IMR-90 (cell line): ENCODE measurements at regions not wholly inside any gene's neighbourhood (a gene's known extent, or its start where the extent isn't known, plus 50 kb on each side); places are given as distances from the start of the nearest gene placed in this dataset.
A peak's percentile ranks its signal among the peaks of the same experiment; 100 is the strongest.

Experiments
- ATAC-seq: fragments of 200-7000 bp; cut with Tn5 transposase; 2 replicates; pipeline ENCODE4 v1.9.1; 2020; ENCODE audit warnings: low read depth, mild to moderate bottlenecking, moderate library complexity
- BruUV-seq: library from RNA; stranded (reverse); fragments of 400-500 nt; replicated peaks from 2 replicates; lab custom pipeline; 2021; lab: Mats Ljungman, UMichigan
- CTCF ChIA-PET: fragments of 300-600 bp; formaldehyde crosslinking; extraction: SDS; loops from one replicate; lab custom pipeline; 2021; ENCODE audit warnings: antibody characterized with exemption; lab: Yijun Ruan, JAX
- POLR2A ChIA-PET: fragments of 300-600 bp; sonication (Branson Sonifier 250); formaldehyde crosslinking; loops from one replicate; lab custom pipeline; 2022; ENCODE audit warnings: antibody characterized with exemption; ENCODE audit not compliant: unreplicated experiment; lab: Charles Lee
- DNase-seq: peaks from one replicate; pipeline ENCODE4 v3.0.0; 2013
- H2AFZ ChIP-seq: replicated peaks from 2 replicates; pipeline ENCODE3; 2013; ENCODE audit warnings: low read length, mild to moderate bottlenecking; ENCODE audit not compliant: poor library complexity
- H2AK5ac ChIP-seq: 2 replicates; pipeline ENCODE4 v1.6.1; 2013; ENCODE audit warnings: low read depth, low read length, inconsistent platforms
- H2AK9ac ChIP-seq: replicated peaks from 2 replicates; pipeline ENCODE3; 2013; ENCODE audit warnings: mild to moderate bottlenecking, low read depth, low read length, moderate library complexity; ENCODE audit not compliant: poor library complexity
- H2BK120ac ChIP-seq: 2 replicates; pipeline ENCODE4 v1.6.1; 2013; ENCODE audit warnings: low read depth, low read length, inconsistent platforms
- H2BK15ac ChIP-seq: 3 replicates; pipeline ENCODE4 v1.6.1; 2013; ENCODE audit warnings: low read depth, low read length, inconsistent platforms
- H2BK20ac ChIP-seq: 2 replicates; pipeline ENCODE4 v1.6.1; 2013; ENCODE audit warnings: low read depth, mild to moderate bottlenecking, inconsistent platforms, low read length, moderate library complexity
- H2BK5ac ChIP-seq: 2 replicates; pipeline ENCODE4 v1.6.1; 2013; ENCODE audit warnings: mild to moderate bottlenecking, low read depth, low read length, inconsistent platforms; ENCODE audit not compliant: poor library complexity, severe bottlenecking
- H3K14ac ChIP-seq: replicated peaks from 2 replicates; pipeline ENCODE4 v1.6.1; 2013; ENCODE audit warnings: low read depth, low read length, inconsistent platforms
- H3K18ac ChIP-seq: 2 replicates; pipeline ENCODE4 v1.6.1; 2013; ENCODE audit warnings: low read depth, low read length, control low read depth
- H3K23ac ChIP-seq: 2 replicates; pipeline ENCODE4 v1.6.1; 2013; ENCODE audit warnings: low read depth, low read length, inconsistent platforms
- H3K27ac ChIP-seq: 2 replicates; pipeline ENCODE4 v1.5.1; 2013; ENCODE audit warnings: mild to moderate bottlenecking, control low read depth, low read length; ENCODE audit not compliant: insufficient read depth
- H3K27me3 ChIP-seq: 2 replicates; pipeline ENCODE4 v1.6.1; 2013; ENCODE audit warnings: low read length; ENCODE audit not compliant: control insufficient read depth, insufficient read depth
- H3K36me3 ChIP-seq: 2 replicates; pipeline ENCODE4 v1.6.1; 2013; ENCODE audit warnings: low read length, mixed read lengths; ENCODE audit not compliant: control insufficient read depth, insufficient read depth
- H3K4ac ChIP-seq: 2 replicates; pipeline ENCODE4 v1.6.1; 2013; ENCODE audit warnings: low read depth, low read length, inconsistent platforms
- H3K4me1 ChIP-seq: 2 replicates; pipeline ENCODE4 v1.6.1; 2013; ENCODE audit warnings: low read length, mixed read lengths; ENCODE audit not compliant: control insufficient read depth, insufficient read depth
- H3K4me2 ChIP-seq: 2 replicates; pipeline ENCODE4 v1.6.1; 2013; ENCODE audit warnings: low read depth, mild to moderate bottlenecking, control low read depth, low read length, moderate library complexity
- H3K4me3 ChIP-seq: 2 replicates; pipeline ENCODE4 v1.5.1; 2013; ENCODE audit warnings: low read depth, mild to moderate bottlenecking, control low read depth, low read length, moderate library complexity; ENCODE audit not compliant: insufficient read depth
- H3K56ac ChIP-seq: 2 replicates; pipeline ENCODE4 v1.6.1; 2013; ENCODE audit warnings: low read length, inconsistent platforms; ENCODE audit not compliant: insufficient read depth; ENCODE audit errors: extremely low read depth
- H3K79me1 ChIP-seq, 2 experiments: 2 replicates each; pipeline ENCODE4 v1.6.1; 2013; ENCODE audit warnings: low read length in 2 of 2, inconsistent platforms in 1 of 2, low read depth in 1 of 2
- H3K9ac ChIP-seq: 2 replicates; pipeline ENCODE4 v1.6.1; 2013; ENCODE audit warnings: low read depth, low read length, control low read depth
- H3K9me1 ChIP-seq: 2 replicates; pipeline ENCODE4 v1.6.1; 2013; ENCODE audit warnings: low read length, inconsistent platforms; ENCODE audit not compliant: insufficient read depth
- H3K9me3 ChIP-seq: 2 replicates; pipeline ENCODE4 v1.6.1; 2013; ENCODE audit warnings: low read length; ENCODE audit not compliant: control insufficient read depth, insufficient read depth
- H4K20me1 ChIP-seq: 2 replicates; pipeline ENCODE4 v1.6.1; 2013; ENCODE audit warnings: low read length, inconsistent platforms; ENCODE audit not compliant: insufficient read depth
- H4K5ac ChIP-seq: 2 replicates; pipeline ENCODE4 v1.6.1; 2013; ENCODE audit warnings: mild to moderate bottlenecking, low read depth, low read length, control low read depth
- H4K8ac ChIP-seq, 2 experiments: 2 replicates each; pipeline ENCODE4 v1.6.1; 2013; ENCODE audit warnings: low read depth in 2 of 2, low read length in 2 of 2, control low read depth in 1 of 2, inconsistent platforms in 1 of 2
- H4K91ac ChIP-seq: 2 replicates; pipeline ENCODE4 v1.6.1; 2013; ENCODE audit warnings: low read depth, low read length, inconsistent platforms; ENCODE audit not compliant: insufficient read depth
- CEBPB ChIP-seq: IDR thresholded peaks from 2 replicates; pipeline ENCODE4 v1.6.1; 2012; ENCODE audit warnings: low read depth, low read length, improper control_type of control experiment
- FOS ChIP-seq: fragments of 150-350 bp; IDR thresholded peaks from 2 replicates; pipeline ENCODE4 v1.6.1; 2016; ENCODE audit warnings: low read depth, low read length
- RCOR1 ChIP-seq: IDR thresholded peaks from 2 replicates; pipeline ENCODE4 v1.6.1; 2012; ENCODE audit warnings: mild to moderate bottlenecking, low read length, improper control_type of control experiment; ENCODE audit not compliant: insufficient replicate concordance
- RFX5 ChIP-seq: IDR thresholded peaks from 2 replicates; pipeline ENCODE4 v1.8.0; 2012; ENCODE audit warnings: low read depth, mild to moderate bottlenecking, low read length, moderate library complexity
- WGBS, 2 experiments: methylation state at CpG; one replicate each; pipeline versions ENCODE4 v1.1.5 to v1.1.7; 2013; ENCODE audit warnings: missing lambda C conversion rate in 2 of 2; ENCODE audit not compliant: insufficient read length in 1 of 2; ENCODE audit errors: extremely low coverage in 2 of 2; 5-methylcytosine and 5-hydroxymethylcytosine counted together
- dilution Hi-C: fragments of 300-500 bp; cut with HindIII; formaldehyde crosslinking; loops from one replicate; pipeline ENCODE4 v1.14.3; 2018; ENCODE audit warnings: low sequenced_read_pairs; ENCODE audit not compliant: unreplicated experiment
- in situ Hi-C: fragments of 300-500 bp; cut with MboI; formaldehyde crosslinking; loops from 3 replicates; pipeline ENCODE4 v1.14.3; 2019; ENCODE audit warnings: low sequenced_read_pairs, inconsistent platforms, mixed read lengths
- intact Hi-C: fragments of 100-400 bp; cut with micrococcal nuclease; formaldehyde crosslinking; loops from 2 replicates; pipeline ENCODE4 v1.10.0; 2022

GRCh38 chr17:13420878-13421277 lies 180.9 kb downstream of the HS3ST3A1 start:
- Histone ChIP-seq H3K9me3 (no peaks in the 10 kb centered on the region), H4K91ac (peak overlapping the region; percentile 84; the same call in 1 of the 2 replicates), H3K14ac (peak overlapping the region; percentile 78), H3K9me1 (peaks cover 11% of the 10 kb centered on the region), H3K27ac (peak overlapping the region; percentile 63; the same call in 1 of the 2 replicates), H2AK5ac (peak overlapping the region; percentile 94; the same call in 1 of the 2 replicates), H3K4ac (peak overlapping the region; percentile 87; the same call in 1 of the 2 replicates), H3K4me2 (peak overlapping the region; percentile 44; the same call in 1 of the 2 replicates), H2BK5ac (peak overlapping the region; percentile 62), H3K79me1 (no peaks in the 10 kb centered on the region), H2AFZ (no peak overlapping the region), H3K27me3 (no peaks in the 10 kb centered on the region), H3K9ac (no peak overlapping the region), H2AK9ac (no peak overlapping the region), H3K56ac (no peak overlapping the region), H3K36me3 (no peaks in the 10 kb centered on the region), H3K23ac (peak overlapping the region; percentile 45; the same call in 1 of the 2 replicates), H2BK15ac (peak overlapping the region; percentile 87; the same call in 2 of the 3 replicates), H3K18ac (peak overlapping the region; percentile 99), H2BK120ac (peak overlapping the region; percentile 86; the same call in 1 of the 2 replicates), H4K8ac (peak overlapping the region; percentile 46 to 85), H4K5ac (peak overlapping the region; percentile 93; the same call in 1 of the 2 replicates), H2BK20ac (peak overlapping the region; percentile 89), H3K4me3 (no peak overlapping the region), H4K20me1 (no peaks in the 10 kb centered on the region), H3K4me1 (peaks cover 21% of the 10 kb centered on the region)
- ChIA-PET CTCF (no interaction called here), POLR2A (no interaction called here)
- no CpG with 5 or more reads among the region's 2 CpGs for WGBS, 2 experiments
- dilution Hi-C loops (no loop called here), in situ Hi-C loops (no loop called here), intact Hi-C loops (no loop called here)
- no TSS peak for BruUV-seq
- ATAC-seq (peak; percentile 70), DNase-seq (peak; percentile 92)
- TF ChIP-seq RFX5 (peak; percentile 24; the same call in 1 of the 2 replicates), CEBPB (peak; percentile 100), FOS (peak; percentile 95), RCOR1 (no peak)
